ENCODE measurements at regions not wholly inside any gene's neighbourhood (a gene's known extent, or its start where the extent isn't known, plus 50 kb on each side); places are given as distances from the start of the nearest gene placed in this dataset.
"Not testable (repeated sequence)": the region's sequence is repeated elsewhere in the genome, so short reads cannot be mapped to it uniquely, and the experiment has no call there.

- not testable (repeated sequence) for H3K27ac Mint-ChIP-seq
Observed at GRCh38 chr18:14275391-14275790, 143.2 kb upstream of the ZNF519 start.

GRCh38 chr18:14265637-14266410 is 133.6 kb upstream of the ZNF519 start:
- DNase-seq; H3K36me3 Mint-ChIP-seq (ENCODE audit: insufficient read depth in 2 of 2); H3K27me3 Mint-ChIP-seq (ENCODE audit: low read depth); H3K4me3 Mint-ChIP-seq; H3K27ac Mint-ChIP-seq; ATAC-seq (replicated peaks in 1 of 2); H3K9me3 Mint-ChIP-seq; H3K4me1 Mint-ChIP-seq (ENCODE audit: low read depth): not testable (repeated sequence)

More at GRCh38 chr18:14275391-14275790, 143.2 kb upstream of the ZNF519 start:
- not testable (repeated sequence) for H3K9me3 Mint-ChIP-seq; DNase-seq; H3K4me3 Mint-ChIP-seq; H3K4me1 Mint-ChIP-seq (ENCODE audit: low read depth); ATAC-seq (replicated peaks in 1 of 2); H3K27me3 Mint-ChIP-seq (ENCODE audit: low read depth); H3K36me3 Mint-ChIP-seq (ENCODE audit: insufficient read depth in 2 of 2)

GRCh38 chr18:14262786-14263185 is 130.6 kb upstream of the ZNF519 start:
- H3K27me3 Mint-ChIP-seq (ENCODE audit: low read depth); ATAC-seq (replicated peaks in 1 of 2); H3K27ac Mint-ChIP-seq; H3K9me3 Mint-ChIP-seq; DNase-seq; H3K4me3 Mint-ChIP-seq; H3K4me1 Mint-ChIP-seq (ENCODE audit: low read depth); H3K36me3 Mint-ChIP-seq (ENCODE audit: insufficient read depth in 2 of 2): not testable (repeated sequence)

GRCh38 chr18:14250084-14250677 is 117.9 kb upstream of the ZNF519 start:
- not testable (repeated sequence) for ATAC-seq (replicated peaks in 1 of 2); H3K4me3 Mint-ChIP-seq; H3K9me3 Mint-ChIP-seq; H3K4me1 Mint-ChIP-seq (ENCODE audit: low read depth); H3K27me3 Mint-ChIP-seq (ENCODE audit: low read depth); H3K27ac Mint-ChIP-seq; H3K36me3 Mint-ChIP-seq (ENCODE audit: insufficient read depth in 2 of 2); DNase-seq

- not testable (repeated sequence) for H3K27ac Mint-ChIP-seq; H3K9me3 Mint-ChIP-seq; H3K36me3 Mint-ChIP-seq (ENCODE audit: insufficient read depth in 2 of 2); ATAC-seq (replicated peaks in 1 of 2); H3K27me3 Mint-ChIP-seq (ENCODE audit: low read depth); H3K4me3 Mint-ChIP-seq; DNase-seq
- peaks cover 10% of the 10 kb centered on the region for H3K4me1 Mint-ChIP-seq (ENCODE audit: low read depth)
Observed at GRCh38 chr18:14239224-14239623, 107.0 kb upstream of the ZNF519 start.

- H3K36me3 Mint-ChIP-seq (ENCODE audit: insufficient read depth in 2 of 2); H3K4me3 Mint-ChIP-seq; H3K27me3 Mint-ChIP-seq (ENCODE audit: low read depth); DNase-seq; H3K9me3 Mint-ChIP-seq; H3K27ac Mint-ChIP-seq; ATAC-seq (replicated peaks in 1 of 2): not testable (repeated sequence)
- H3K4me1 Mint-ChIP-seq (ENCODE audit: low read depth): peaks cover 10% of the 10 kb centered on the region
Observed at GRCh38 chr18:14236356-14237048, 104.3 kb upstream of the ZNF519 start.

- not testable (repeated sequence) for H3K4me1 Mint-ChIP-seq (ENCODE audit: low read depth); H3K4me3 Mint-ChIP-seq; ATAC-seq (replicated peaks in 1 of 2); H3K27me3 Mint-ChIP-seq (ENCODE audit: low read depth); H3K9me3 Mint-ChIP-seq; H3K36me3 Mint-ChIP-seq (ENCODE audit: insufficient read depth in 2 of 2); H3K27ac Mint-ChIP-seq; DNase-seq
Observed at GRCh38 chr18:14225286-14225679, 93.0 kb upstream of the ZNF519 start.

- not testable (repeated sequence) for ATAC-seq (replicated peaks in 1 of 2); H3K4me1 Mint-ChIP-seq (ENCODE audit: low read depth)
Observed at GRCh38 chr18:14224551-14225285, 92.5 kb upstream of the ZNF519 start.

GRCh38 chr18:14223919-14224318 is 91.7 kb upstream of the ZNF519 start:
- H3K9me3 Mint-ChIP-seq; H3K27ac Mint-ChIP-seq; H3K27me3 Mint-ChIP-seq (ENCODE audit: low read depth); ATAC-seq (replicated peaks in 1 of 2); H3K4me1 Mint-ChIP-seq (ENCODE audit: low read depth); DNase-seq; H3K36me3 Mint-ChIP-seq (ENCODE audit: insufficient read depth in 2 of 2); H3K4me3 Mint-ChIP-seq: not testable (repeated sequence)

More at GRCh38 chr18:14224551-14225285, 92.5 kb upstream of the ZNF519 start:
- not testable (repeated sequence) for H3K36me3 Mint-ChIP-seq (ENCODE audit: insufficient read depth in 2 of 2); DNase-seq; H3K27me3 Mint-ChIP-seq (ENCODE audit: low read depth); H3K4me3 Mint-ChIP-seq; H3K27ac Mint-ChIP-seq; H3K9me3 Mint-ChIP-seq

GRCh38 chr18:14223231-14223822 is 91.1 kb upstream of the ZNF519 start:
- not testable (repeated sequence) for H3K27ac Mint-ChIP-seq; H3K36me3 Mint-ChIP-seq (ENCODE audit: insufficient read depth in 2 of 2); H3K27me3 Mint-ChIP-seq (ENCODE audit: low read depth); H3K9me3 Mint-ChIP-seq; DNase-seq; ATAC-seq (replicated peaks in 1 of 2); H3K4me3 Mint-ChIP-seq; H3K4me1 Mint-ChIP-seq (ENCODE audit: low read depth)

GRCh38 chr18:14222354-14223221 is 90.4 kb upstream of the ZNF519 start:
- DNase-seq; H3K4me1 Mint-ChIP-seq (ENCODE audit: low read depth); H3K27ac Mint-ChIP-seq; H3K4me3 Mint-ChIP-seq; H3K27me3 Mint-ChIP-seq (ENCODE audit: low read depth); H3K9me3 Mint-ChIP-seq; H3K36me3 Mint-ChIP-seq (ENCODE audit: insufficient read depth in 2 of 2); ATAC-seq (replicated peaks in 1 of 2): not testable (repeated sequence)

- no peaks in the 10 kb centered on the region for H3K27me3 Mint-ChIP-seq (ENCODE audit: low read depth)
- no peak overlapping the region for H3K4me3 Mint-ChIP-seq
- no peaks in the 10 kb centered on the region for H3K9me3 Mint-ChIP-seq
- H3K27ac Mint-ChIP-seq: no peak overlapping the region
- peaks cover 0 to 4% of the 10 kb centered on the region in 2 donors for H3K36me3 Mint-ChIP-seq (ENCODE audit: insufficient read depth in 2 of 2)
- DNase-seq (no peak), ATAC-seq (replicated peaks in 1 of 2) (no peak)
- no peaks in the 10 kb centered on the region for H3K4me1 Mint-ChIP-seq (ENCODE audit: low read depth)
Observed at GRCh38 chr18:14221689-14222088, 89.5 kb upstream of the ZNF519 start.
